ENCODE measurements at regions not wholly inside any gene's neighbourhood (a gene's known extent, or its start where the extent isn't known, plus 50 kb on each side); places are given as distances from the start of the nearest gene placed in this dataset.

- TF ChIP-seq CTCF (IDR thresholded peaks at IDR 0.05) (no peak), POLR2A (IDR thresholded peaks at IDR 0.05; ENCODE audit: low read depth) (no peak), EP300 (IDR thresholded peaks at IDR 0.05) (no peak), POLR2AphosphoS5 (IDR thresholded peaks at IDR 0.05) (no peak)
Measured at GRCh38 chr6:56756219-56756789, 113.6 kb upstream of the DST start.
